Cardiac muscle cell (in vitro differentiated cells and primary cell): ENCODE measurements at regions not wholly inside any gene's neighbourhood (a gene's known extent, or its start where the extent isn't known, plus 50 kb on each side); places are given as distances from the start of the nearest gene placed in this dataset.
A peak's percentile ranks its signal among the peaks of the same experiment; 100 is the strongest.

ENCODE experiments used
- DNase-seq, 2 donors: peaks; one replicate each; pipeline versions ENCODE4 v3.0.0 to v3.0.0-alpha.2; 2010 to 2017; ENCODE audit warnings: low read depth in 1 of 2, low spot score in 1 of 2
- H3K27ac ChIP-seq: fragments of 200-600 bp; sonication (generic); 2 replicates; pipeline ENCODE4 v1.5.1; 2016
- H3K27me3 ChIP-seq: fragments of 200-600 bp; sonication (generic); 2 replicates; pipeline ENCODE4 v1.6.0; 2016; ENCODE audit warnings: control low read depth
- H3K36me3 ChIP-seq: fragments of 200-600 bp; sonication (generic); 2 replicates; pipeline ENCODE4 v1.5.1; 2016; ENCODE audit warnings: control low read depth
- H3K4me1 ChIP-seq: fragments of 200-600 bp; sonication (generic); 2 replicates; pipeline ENCODE4 v1.8.1; 2017; ENCODE audit warnings: low read depth, mild to moderate bottlenecking, mixed run types
- H3K4me3 ChIP-seq: fragments of 200-600 bp; sonication (generic); 2 replicates; pipeline ENCODE4 v1.5.1; 2016; ENCODE audit warnings: mild to moderate bottlenecking
- H3K9me3 ChIP-seq: fragments of 200-600 bp; sonication (generic); 2 replicates; pipeline ENCODE4 v1.5.1; 2017; ENCODE audit warnings: low read depth, mild to moderate bottlenecking, control low read depth
- TF ChIP-seq, protein P1 (sequence below): IDR thresholded peaks from 2 replicates; pipeline ENCODE4 v1.5.1; 2012; ENCODE audit warnings: low read depth, mild to moderate bottlenecking, low read length

- Histone ChIP-seq H3K9me3 (no peaks in the 10 kb centered on the region), H3K27me3 (no peaks in the 10 kb centered on the region), H3K36me3 (no peaks in the 10 kb centered on the region), H3K4me1 (peaks cover 5% of the 10 kb centered on the region), H3K27ac (no peak overlapping the region), H3K4me3 (no peak overlapping the region)
- TF ChIP-seq, protein P1, sequence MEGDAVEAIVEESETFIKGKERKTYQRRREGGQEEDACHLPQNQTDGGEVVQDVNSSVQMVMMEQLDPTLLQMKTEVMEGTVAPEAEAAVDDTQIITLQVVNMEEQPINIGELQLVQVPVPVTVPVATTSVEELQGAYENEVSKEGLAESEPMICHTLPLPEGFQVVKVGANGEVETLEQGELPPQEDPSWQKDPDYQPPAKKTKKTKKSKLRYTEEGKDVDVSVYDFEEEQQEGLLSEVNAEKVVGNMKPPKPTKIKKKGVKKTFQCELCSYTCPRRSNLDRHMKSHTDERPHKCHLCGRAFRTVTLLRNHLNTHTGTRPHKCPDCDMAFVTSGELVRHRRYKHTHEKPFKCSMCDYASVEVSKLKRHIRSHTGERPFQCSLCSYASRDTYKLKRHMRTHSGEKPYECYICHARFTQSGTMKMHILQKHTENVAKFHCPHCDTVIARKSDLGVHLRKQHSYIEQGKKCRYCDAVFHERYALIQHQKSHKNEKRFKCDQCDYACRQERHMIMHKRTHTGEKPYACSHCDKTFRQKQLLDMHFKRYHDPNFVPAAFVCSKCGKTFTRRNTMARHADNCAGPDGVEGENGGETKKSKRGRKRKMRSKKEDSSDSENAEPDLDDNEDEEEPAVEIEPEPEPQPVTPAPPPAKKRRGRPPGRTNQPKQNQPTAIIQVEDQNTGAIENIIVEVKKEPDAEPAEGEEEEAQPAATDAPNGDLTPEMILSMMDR = no peak
- no peak for DNase-seq
Observed at GRCh38 chr15:70562906-70563305, 200.5 kb downstream of the UACA start.

- Histone ChIP-seq H3K36me3 (no peaks in the 10 kb centered on the region), H3K4me3 (no peak overlapping the region), H3K4me1 (peaks cover 5% of the 10 kb centered on the region), H3K27me3 (no peaks in the 10 kb centered on the region), H3K27ac (no peak overlapping the region), H3K9me3 (no peaks in the 10 kb centered on the region)
- TF ChIP-seq, protein P1 = no peak
- DNase-seq = no peak
Observed at GRCh38 chr15:70561885-70562284, 201.5 kb downstream of the UACA start.

DNA sequence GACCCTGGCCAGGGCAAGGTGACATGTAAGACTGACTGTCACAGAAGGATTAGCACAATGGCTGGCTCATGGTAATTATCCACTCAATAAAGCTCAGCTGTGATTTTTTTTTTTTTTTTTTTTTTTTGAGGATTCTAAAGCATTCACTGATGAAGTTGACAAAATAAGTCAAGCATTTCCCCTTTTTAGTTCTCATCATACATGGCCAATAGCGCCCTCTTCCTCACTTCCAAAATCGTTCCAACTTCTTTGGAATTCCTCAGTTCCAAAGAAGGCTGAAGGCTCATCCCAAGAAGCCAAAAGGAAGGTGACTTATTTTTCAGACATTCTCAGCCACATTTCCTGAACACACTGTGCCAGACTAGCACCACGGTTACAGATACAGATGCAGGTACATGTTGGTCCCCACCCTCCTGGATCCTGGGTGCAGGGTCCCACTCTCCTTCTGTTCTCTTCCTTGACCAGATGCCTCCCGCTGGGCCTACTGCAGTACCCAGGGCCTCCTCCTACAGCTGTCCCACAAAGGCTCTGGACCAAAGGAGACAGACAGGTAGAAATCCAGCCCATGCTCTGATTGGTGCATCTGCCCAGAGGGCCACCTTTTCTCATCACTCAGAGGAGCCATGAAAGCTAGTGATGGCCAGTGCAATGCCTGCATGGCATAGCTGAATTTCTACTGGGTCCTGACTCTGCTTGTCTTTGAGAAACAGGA is 202.6 kb downstream of the UACA start:
- Histone ChIP-seq H3K27ac (no peak overlapping the region), H3K4me1 (peaks cover 5% of the 10 kb centered on the region), H3K9me3 (no peaks in the 10 kb centered on the region), H3K4me3 (no peak overlapping the region), H3K36me3 (no peaks in the 10 kb centered on the region), H3K27me3 (no peaks in the 10 kb centered on the region)
- TF ChIP-seq, protein P1 = no peak
- no peak for DNase-seq

DNA sequence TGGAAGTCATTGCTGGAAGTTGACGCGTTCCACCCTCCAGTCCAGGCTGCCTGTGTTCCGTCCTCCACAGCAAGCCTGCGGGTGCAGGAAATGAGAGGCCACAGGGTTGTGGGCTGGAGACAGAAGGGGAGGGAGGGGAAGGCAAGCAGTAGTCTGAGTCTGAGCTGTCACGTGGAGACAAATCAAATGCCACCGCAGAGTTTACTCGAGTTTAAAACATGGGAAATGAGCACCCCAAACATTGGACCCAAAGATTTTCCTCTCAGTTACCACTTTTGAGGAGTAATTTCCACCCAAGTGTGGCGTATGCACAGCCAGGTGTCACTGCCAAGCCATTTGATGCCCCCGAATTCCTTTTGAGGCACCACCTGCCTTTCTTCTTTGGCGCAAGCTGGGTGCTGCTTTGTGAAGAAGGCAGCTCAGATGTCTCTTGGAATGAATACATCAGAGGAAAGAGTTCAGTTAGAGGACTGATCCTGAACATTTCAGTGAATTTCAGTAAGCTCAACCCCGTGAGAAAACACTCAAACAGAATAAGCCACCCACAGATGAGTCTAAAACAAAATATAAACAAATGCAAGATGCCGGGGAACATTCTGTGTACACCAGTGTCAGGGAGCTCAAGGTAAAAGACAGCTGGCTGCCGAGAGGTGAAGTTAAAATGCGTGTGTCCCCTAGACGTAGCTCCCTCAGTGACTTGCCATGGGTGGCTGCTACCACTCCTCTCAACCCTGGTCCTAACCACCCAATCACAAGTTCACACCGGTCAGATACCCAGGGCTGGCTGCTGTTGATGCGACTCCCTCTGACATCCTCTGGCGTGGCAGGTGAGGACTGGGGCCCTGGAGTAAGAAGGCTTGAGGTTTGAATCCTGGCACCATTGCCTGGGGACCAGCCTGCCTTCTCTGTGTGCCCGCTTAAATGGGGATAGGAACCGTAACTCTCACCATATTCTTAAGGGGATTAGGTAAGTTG is 203.8 kb downstream of the UACA start:
- Histone ChIP-seq H3K36me3 (no peaks in the 10 kb centered on the region), H3K27me3 (no peaks in the 10 kb centered on the region), H3K4me3 (no peak overlapping the region), H3K27ac (no peak overlapping the region), H3K4me1 (peaks cover 5% of the 10 kb centered on the region), H3K9me3 (no peaks in the 10 kb centered on the region)
- DNase-seq = peak; percentile 28 to 67
- TF ChIP-seq, protein P1 = no peak

GRCh38 chr15:70558406-70559264 is 204.7 kb downstream of the UACA start:
- no peaks in the 10 kb centered on the region for H3K27me3 ChIP-seq
- H3K4me3 ChIP-seq = no peak overlapping the region
- no peaks in the 10 kb centered on the region for H3K36me3 ChIP-seq
- TF ChIP-seq, protein P1 = no peak
- no peak overlapping the region for H3K27ac ChIP-seq
- peaks cover 5% of the 10 kb centered on the region for H3K4me1 ChIP-seq
- DNase-seq = no peak
- no peaks in the 10 kb centered on the region for H3K9me3 ChIP-seq
